Erythroblast (primary cell): ENCODE measurements at regions not wholly inside any gene's neighbourhood (a gene's known extent, or its start where the extent isn't known, plus 50 kb on each side); places are given as distances from the start of the nearest gene placed in this dataset.

Experiments
- DNase-seq, 2 experiments: peaks; one replicate each; lab custom pipeline; 2025; lab: John Stamatoyannopoulos, UW
- GATA1 ChIP-seq: IDR thresholded peaks from 2 replicates; pipeline ENCODE4 v1.6.1; 2011; ENCODE audit warnings: low read depth, mild to moderate bottlenecking, control low read depth, low read length, moderate library complexity
- POLR2A ChIP-seq: IDR thresholded peaks from 2 replicates; pipeline ENCODE4 v1.6.1; 2011; ENCODE audit warnings: mild to moderate bottlenecking, low read length

- no peak for DNase-seq
- TF ChIP-seq POLR2A (no peak), GATA1 (no peak)
These were observed 316.5 kb downstream of the SMAD2 start for GRCh38 chr18:47613929-47614328.

GRCh38 chr18:47611649-47612048 lies 318.8 kb downstream of the SMAD2 start:
- TF ChIP-seq GATA1 (no peak), POLR2A (no peak)
- no peak for DNase-seq

GRCh38 chr18:47606526-47606925 lies 323.9 kb downstream of the SMAD2 start:
- TF ChIP-seq GATA1 (no peak), POLR2A (no peak)
- no peak for DNase-seq

- TF ChIP-seq GATA1 (no peak), POLR2A (no peak)
- DNase-seq, result no peak
These were observed 325.4 kb downstream of the SMAD2 start for GRCh38 chr18:47605093-47605492.

- no peak for DNase-seq
- TF ChIP-seq GATA1 (no peak), POLR2A (no peak)
These were observed 326.4 kb downstream of the SMAD2 start for GRCh38 chr18:47604021-47604420.

- TF ChIP-seq GATA1, result no peak
- no peak for TF ChIP-seq POLR2A
These were observed 327.3 kb downstream of the SMAD2 start for GRCh38 chr18:47603158-47603557.

GRCh38 chr18:47602273-47602897 lies 328.1 kb downstream of the SMAD2 start:
- DNase-seq, result no peak
- TF ChIP-seq POLR2A (no peak), GATA1 (no peak)

More at GRCh38 chr18:47603158-47603557, 327.3 kb downstream of the SMAD2 start:
- no peak for DNase-seq

- TF ChIP-seq GATA1 (no peak), POLR2A (no peak)
- no peak for DNase-seq
These were observed 328.7 kb downstream of the SMAD2 start for GRCh38 chr18:47601581-47602272.

- no peak for TF ChIP-seq POLR2A
- TF ChIP-seq GATA1, result no peak
- DNase-seq, result peak; percentile 46 to 65
These were observed 334.5 kb downstream of the SMAD2 start for GRCh38 chr18:47595831-47596501.

GRCh38 chr18:47594621-47595086 lies 335.8 kb downstream of the SMAD2 start:
- DNase-seq, result no peak
- no peak for TF ChIP-seq POLR2A
- no peak for TF ChIP-seq GATA1

GRCh38 chr18:47593744-47594472 lies 336.6 kb downstream of the SMAD2 start:
- TF ChIP-seq POLR2A, result no peak
- no peak for TF ChIP-seq GATA1
- no peak for DNase-seq

- DNase-seq, result no peak
- TF ChIP-seq GATA1 (no peak), POLR2A (no peak)
These were observed 339.0 kb downstream of the SMAD2 start for GRCh38 chr18:47591429-47591828.

- DNase-seq, result no peak
- TF ChIP-seq GATA1 (no peak), POLR2A (no peak)
These were observed 336.1 kb upstream of the SKOR2 start for GRCh38 chr18:47587587-47587986.
